SU-DHL-6 (cell line): ENCODE measurements at regions not wholly inside any gene's neighbourhood (a gene's known extent, or its start where the extent isn't known, plus 50 kb on each side); places are given as distances from the start of the nearest gene placed in this dataset.
"Not testable (repeated sequence)": the region's sequence is repeated elsewhere in the genome, so short reads cannot be mapped to it uniquely, and the experiment has no call there.

ENCODE experiments used
- CTCF ChIP-seq: fragments of 200-600 bp; sonication (generic); IDR thresholded peaks from one replicate; pipeline ENCODE4 v1.5.1; 2017; ENCODE audit warnings: antibody characterized with exemption, mild to moderate bottlenecking, low read length, moderate library complexity; ENCODE audit not compliant: insufficient read depth, poor library complexity, severe bottlenecking
- EZH2phosphoT487 ChIP-seq: fragments of 200-600 bp; sonication (generic), shearing (Covaris generic); conservative IDR thresholded peaks from 2 replicates; pipeline ENCODE4 v1.6.1; 2018; ENCODE audit warnings: mild to moderate bottlenecking, antibody characterized with exemption, low read length, moderate library complexity, mixed read lengths

- TF ChIP-seq CTCF, EZH2phosphoT487: not testable (repeated sequence)
Measured at GRCh38 chr1:157254183-157254582, 116.0 kb upstream of the ETV3 start.
